Neural cell (in vitro differentiated cells): ENCODE measurements at regions not wholly inside any gene's neighbourhood (a gene's known extent, or its start where the extent isn't known, plus 50 kb on each side); places are given as distances from the start of the nearest gene placed in this dataset.

ENCODE experiments used
- H2AFZ ChIP-seq: fragments of 200-600, 300-800 bp; sonication (generic), shearing (Covaris generic); 2 replicates; pipeline ENCODE4 v1.6.0; 2014; ENCODE audit warnings: low read depth, mild to moderate bottlenecking, antibody characterized with exemption, low read length, moderate library complexity
- H3F3A ChIP-seq: fragments of 200-600 bp; shearing (Covaris generic); 2 replicates; pipeline ENCODE4 v1.6.1; 2016; ENCODE audit warnings: mild to moderate bottlenecking, moderate library complexity, mixed read lengths, antibody characterized with exemption, low read length; ENCODE audit not compliant: insufficient read depth, poor library complexity, severe bottlenecking
- H3K27ac ChIP-seq: fragments of 200-600, 300-800 bp; sonication (generic), shearing (Covaris generic); 2 replicates; pipeline ENCODE4 v1.5.1; 2014; ENCODE audit warnings: mild to moderate bottlenecking, low read length, moderate library complexity
- H3K27me3 ChIP-seq: fragments of 300-800, 200-600 bp; sonication (generic), shearing (Covaris generic); 2 replicates; pipeline ENCODE4 v1.6.0; 2014; ENCODE audit warnings: mild to moderate bottlenecking, low read depth, low read length, moderate library complexity; ENCODE audit not compliant: insufficient read depth
- H3K36me3 ChIP-seq: fragments of 300-800, 200-600 bp; sonication (generic), shearing (Covaris generic); 2 replicates; pipeline ENCODE4 v1.5.1; 2014; ENCODE audit warnings: mild to moderate bottlenecking, antibody characterized with exemption, low read length, moderate library complexity; ENCODE audit not compliant: insufficient read depth
- H3K4me2 ChIP-seq: fragments of 300-800, 200-600 bp; sonication (generic), shearing (Covaris generic); 2 replicates; pipeline ENCODE4 v1.6.0; 2014; ENCODE audit warnings: mild to moderate bottlenecking, low read length
- H3K4me3 ChIP-seq: fragments of 300-800, 200-600 bp; sonication (generic), shearing (Covaris generic); 2 replicates; pipeline ENCODE4 v1.5.1; 2014; ENCODE audit warnings: mild to moderate bottlenecking, low read length, moderate library complexity
- H3K79me2 ChIP-seq: fragments of 200-600 bp; shearing (Covaris generic); replicated peaks from 2 replicates; pipeline ENCODE4 v1.6.0; 2014; ENCODE audit warnings: mild to moderate bottlenecking, low read length, moderate library complexity; ENCODE audit not compliant: insufficient read depth
- H3K9ac ChIP-seq: fragments of 300-800, 200-600 bp; sonication (generic), shearing (Covaris generic); 2 replicates; pipeline ENCODE4 v1.6.1; 2016; ENCODE audit warnings: mild to moderate bottlenecking, low read length, mixed read lengths
- H3K9me2 ChIP-seq: fragments of 200-600 bp; shearing (Covaris generic); 2 replicates; pipeline ENCODE4 v1.6.1; 2016; ENCODE audit warnings: mild to moderate bottlenecking, low read length, mixed read lengths; ENCODE audit not compliant: insufficient read depth
- H3K9me3 ChIP-seq: fragments of 200-600, 300-800 bp; sonication (generic), shearing (Covaris generic); 2 replicates; pipeline ENCODE4 v1.6.1; 2016; ENCODE audit warnings: mild to moderate bottlenecking, mixed run types, low read length, moderate library complexity, mixed read lengths
- H4K20me1 ChIP-seq: fragments of 200-600 bp; shearing (Covaris generic); 2 replicates; pipeline ENCODE4 v1.6.1; 2016; ENCODE audit warnings: mild to moderate bottlenecking, mixed run types; ENCODE audit not compliant: insufficient read depth
- CTCF ChIP-seq: fragments of 450-650 bp; IDR thresholded peaks from 2 replicates; pipeline ENCODE4 v1.5.1; 2014; ENCODE audit warnings: antibody characterized with exemption, mild to moderate bottlenecking, moderate library complexity; ENCODE audit not compliant: poor library complexity, severe bottlenecking
- EP300 ChIP-seq: fragments of 450-650 bp; conservative IDR thresholded peaks from 2 replicates; pipeline ENCODE4 v1.6.1; 2014; ENCODE audit warnings: antibody characterized with exemption, mild to moderate bottlenecking, moderate library complexity; ENCODE audit not compliant: poor library complexity, severe bottlenecking
- EZH2 ChIP-seq: fragments of 200-600, 300-800 bp; shearing (Covaris generic), sonication (generic); IDR thresholded peaks from 2 replicates; pipeline ENCODE4 v1.6.1; 2014; ENCODE audit warnings: antibody characterized with exemption, low read length, borderline replicate concordance, mild to moderate bottlenecking; ENCODE audit not compliant: insufficient read depth, poor library complexity, severe bottlenecking
- MXI1 ChIP-seq: fragments of 450-650 bp; conservative IDR thresholded peaks from 2 replicates; pipeline ENCODE4 v1.6.1; 2014; ENCODE audit warnings: antibody characterized with exemption, mild to moderate bottlenecking; ENCODE audit not compliant: poor library complexity, severe bottlenecking
- POLR2AphosphoS5 ChIP-seq: IDR thresholded peaks from 2 replicates; pipeline ENCODE4 v1.6.1; 2012
- RAD21 ChIP-seq: fragments of 450-650 bp; conservative IDR thresholded peaks from 2 replicates; pipeline ENCODE4 v1.6.1; 2014; ENCODE audit warnings: antibody characterized with exemption, mild to moderate bottlenecking, moderate library complexity
- REST ChIP-seq: IDR thresholded peaks from 2 replicates; pipeline ENCODE4 v1.6.1; 2012; ENCODE audit warnings: borderline replicate concordance
- SMC3 ChIP-seq: fragments of 450-650 bp; conservative IDR thresholded peaks from 2 replicates; pipeline ENCODE4 v1.6.1; 2014; ENCODE audit warnings: antibody characterized with exemption, mild to moderate bottlenecking, moderate library complexity; ENCODE audit not compliant: poor library complexity
- TAF1 ChIP-seq: IDR thresholded peaks from 2 replicates; pipeline ENCODE4 v1.6.1; 2012; ENCODE audit warnings: low read depth

GRCh38 chr1:182145441-182145840 is 83.9 kb upstream of the ZNF648 start:
- no peaks in the 10 kb centered on the region for H3K9me2 ChIP-seq
- no peak overlapping the region for H3K9ac ChIP-seq
- no peak overlapping the region for H3K4me3 ChIP-seq
- H3K79me2 ChIP-seq: no peaks in the 10 kb centered on the region
- TF ChIP-seq EZH2 (no peak), TAF1 (no peak), MXI1 (no peak), SMC3 (no peak), POLR2AphosphoS5 (no peak), EP300 (no peak), CTCF (no peak), REST (no peak)
- H3K27ac ChIP-seq: no peak overlapping the region
- H3F3A ChIP-seq: no peaks in the 10 kb centered on the region
- no peak overlapping the region for H2AFZ ChIP-seq
- H3K27me3 ChIP-seq: no peaks in the 10 kb centered on the region
- H4K20me1 ChIP-seq: no peaks in the 10 kb centered on the region
- no peaks in the 10 kb centered on the region for H3K36me3 ChIP-seq
- H3K9me3 ChIP-seq: no peaks in the 10 kb centered on the region
- no peak overlapping the region for H3K4me2 ChIP-seq

GRCh38 chr1:182144646-182145030 is 83.1 kb upstream of the ZNF648 start:
- H3K27ac ChIP-seq: no peak overlapping the region
- no peaks in the 10 kb centered on the region for H3K9me3 ChIP-seq
- H3K9me2 ChIP-seq: no peaks in the 10 kb centered on the region
- no peaks in the 10 kb centered on the region for H4K20me1 ChIP-seq
- no peaks in the 10 kb centered on the region for H3K79me2 ChIP-seq
- TF ChIP-seq CTCF: no peak
- no peak for TF ChIP-seq REST
- TF ChIP-seq POLR2AphosphoS5: no peak
- TF ChIP-seq TAF1: no peak
- TF ChIP-seq SMC3: no peak
- TF ChIP-seq EP300: no peak
- no peak for TF ChIP-seq RAD21
- no peak for TF ChIP-seq MXI1
- TF ChIP-seq EZH2: no peak
- H3K27me3 ChIP-seq: no peaks in the 10 kb centered on the region
- H3K36me3 ChIP-seq: no peaks in the 10 kb centered on the region
- no peak overlapping the region for H3K4me2 ChIP-seq
- no peaks in the 10 kb centered on the region for H3F3A ChIP-seq
- H3K4me3 ChIP-seq: no peak overlapping the region
- H3K9ac ChIP-seq: no peak overlapping the region
- no peak overlapping the region for H2AFZ ChIP-seq
